ENCODE measurements at regions not wholly inside any gene's neighbourhood (a gene's known extent, or its start where the extent isn't known, plus 50 kb on each side); places are given as distances from the start of the nearest gene placed in this dataset.
"Not testable (repeated sequence)": the region's sequence is repeated elsewhere in the genome, so short reads cannot be mapped to it uniquely, and the experiment has no call there.

DNA sequence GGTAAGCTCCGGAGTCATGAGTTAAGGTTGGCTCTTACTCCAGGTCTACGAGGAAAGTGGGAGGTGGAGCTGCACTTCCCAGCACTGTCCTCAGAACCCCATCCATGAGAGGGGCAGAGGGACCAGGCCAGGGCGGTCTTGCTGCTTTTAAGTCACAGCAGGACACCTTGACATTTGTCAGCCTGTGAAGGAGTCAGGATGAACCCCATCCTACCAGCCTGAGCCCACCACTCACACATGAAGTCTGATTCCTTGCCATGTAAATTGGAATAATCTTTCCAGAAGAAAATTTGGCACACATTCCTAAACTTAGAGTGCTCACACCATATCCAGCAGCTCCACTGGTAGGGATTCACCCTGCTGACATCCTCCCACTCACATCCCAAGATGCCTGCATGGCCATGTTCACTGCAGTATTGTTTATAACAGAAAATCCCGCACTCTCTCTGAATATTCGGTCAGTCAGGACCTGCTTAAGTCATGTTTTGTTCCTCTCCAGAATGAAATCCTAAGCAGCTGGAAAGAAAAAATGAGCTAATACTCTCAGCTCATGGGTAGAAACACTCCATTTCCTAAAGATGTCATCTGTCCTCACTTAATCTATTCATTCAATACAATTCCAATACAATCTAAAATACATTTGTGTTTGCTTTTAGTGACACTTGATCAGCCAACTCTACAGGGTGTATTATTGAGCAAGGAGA, 79.3 kb upstream of the COL5A1 start:
- DNase-seq, result no peak

DNA sequence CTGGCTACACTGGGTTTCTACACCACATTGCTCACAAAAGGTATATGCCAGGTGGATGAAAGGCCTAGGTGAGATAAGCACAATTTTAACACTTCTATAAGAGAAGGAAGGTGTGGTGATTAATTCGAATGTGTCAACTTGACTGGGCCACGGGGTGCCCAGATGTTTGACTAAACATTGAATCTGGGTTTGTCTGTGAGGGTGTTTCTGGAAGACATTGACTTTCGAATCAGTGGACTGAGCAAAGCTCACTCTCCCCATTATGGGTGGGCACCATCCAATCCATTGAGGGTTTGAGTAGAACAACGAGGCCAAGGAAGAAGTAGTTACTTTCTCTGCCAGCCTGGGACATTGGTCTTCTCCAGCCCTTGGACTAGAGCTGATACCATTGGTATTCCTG, 78.2 kb upstream of the COL5A1 start:
- DNase-seq, result no peak

DNA sequence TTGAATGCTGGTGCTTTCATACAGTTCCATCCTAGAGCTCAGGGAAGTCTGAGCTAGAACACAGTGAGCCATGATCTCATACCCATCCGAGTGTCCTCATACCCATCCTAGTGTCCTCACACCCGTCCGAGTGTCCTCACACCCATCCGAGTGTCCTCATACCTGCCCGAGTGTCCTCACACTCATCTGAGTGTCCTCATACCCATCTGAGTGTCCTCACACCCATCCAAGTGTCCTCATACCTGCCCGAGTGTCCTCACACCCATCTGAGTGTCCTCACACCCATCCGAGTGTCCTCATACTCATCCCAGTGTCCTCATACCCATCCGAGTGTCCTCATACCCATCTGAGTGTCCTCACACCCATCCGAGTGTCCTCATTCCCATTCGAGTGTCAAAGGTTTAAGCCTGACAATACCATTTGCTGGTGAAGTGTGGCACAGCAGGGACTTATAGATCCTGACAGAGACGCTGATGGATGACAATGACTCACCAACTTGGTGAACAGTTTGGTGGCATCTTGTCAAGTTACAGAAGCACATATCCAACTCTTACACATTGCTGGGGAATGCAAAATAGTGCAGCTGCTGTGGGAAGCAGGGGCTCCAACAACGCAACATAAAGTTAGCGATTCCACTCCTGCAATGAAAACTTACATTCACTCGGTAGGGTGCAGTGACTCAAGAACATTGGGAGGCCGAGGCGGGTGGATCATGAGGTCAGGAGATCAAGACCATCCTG, 77.0 kb upstream of the COL5A1 start:
- DNase-seq, result no peak

- DNase-seq, result no peak
Measured at GRCh38 chr9:134565316-134565915, 76.2 kb upstream of the COL5A1 start.

- no peak for DNase-seq
Measured at GRCh38 chr9:134566196-134566847, 75.3 kb upstream of the COL5A1 start.

DNA sequence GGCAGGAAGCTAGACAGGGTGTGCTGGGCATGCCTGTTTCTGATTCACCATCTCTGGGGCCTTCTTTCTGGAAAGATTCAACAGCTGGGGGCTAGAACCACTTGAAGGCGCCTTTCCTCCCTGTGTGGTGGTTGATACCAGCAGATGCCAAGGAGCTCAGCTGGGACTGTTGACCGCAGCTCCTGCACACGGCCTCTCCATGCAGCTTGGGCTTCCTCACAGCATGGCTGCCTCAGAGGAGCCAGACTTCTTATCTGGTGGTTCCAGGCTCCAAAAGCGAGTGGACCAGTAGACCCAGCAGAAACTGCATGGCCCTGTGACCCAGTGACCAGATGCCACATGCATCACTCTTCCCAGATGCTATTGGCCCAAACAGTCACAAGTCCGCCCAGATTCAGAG, 74.7 kb upstream of the COL5A1 start:
- DNase-seq, result no peak

- no peak for DNase-seq
Measured at GRCh38 chr9:134568116-134568515, 73.5 kb upstream of the COL5A1 start.

DNA sequence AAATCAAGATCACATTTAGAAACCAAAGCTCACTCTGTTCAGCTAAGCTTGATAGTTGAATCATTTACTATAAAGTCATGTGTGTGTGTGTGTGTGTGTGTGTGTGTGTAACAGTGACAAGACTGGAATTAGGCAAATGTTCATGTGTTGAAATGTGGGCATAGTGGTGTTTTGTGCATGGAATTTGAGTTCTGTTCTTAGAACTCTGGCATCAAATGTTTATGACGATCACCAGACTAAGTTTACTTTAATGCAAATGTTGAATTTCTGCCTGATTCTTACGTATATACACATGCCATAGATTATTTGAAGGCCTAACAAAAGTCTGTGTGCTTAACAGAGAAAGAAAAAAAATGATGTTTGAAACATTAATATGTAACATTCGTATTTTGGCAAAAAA, 72.8 kb upstream of the COL5A1 start:
- DNase-seq, result no peak

GRCh38 chr9:134569626-134570025, 72.0 kb upstream of the COL5A1 start:
- no peak for DNase-seq

- DNase-seq, result no peak
Measured at GRCh38 chr9:134570151-134570621, 71.4 kb upstream of the COL5A1 start.

DNA sequence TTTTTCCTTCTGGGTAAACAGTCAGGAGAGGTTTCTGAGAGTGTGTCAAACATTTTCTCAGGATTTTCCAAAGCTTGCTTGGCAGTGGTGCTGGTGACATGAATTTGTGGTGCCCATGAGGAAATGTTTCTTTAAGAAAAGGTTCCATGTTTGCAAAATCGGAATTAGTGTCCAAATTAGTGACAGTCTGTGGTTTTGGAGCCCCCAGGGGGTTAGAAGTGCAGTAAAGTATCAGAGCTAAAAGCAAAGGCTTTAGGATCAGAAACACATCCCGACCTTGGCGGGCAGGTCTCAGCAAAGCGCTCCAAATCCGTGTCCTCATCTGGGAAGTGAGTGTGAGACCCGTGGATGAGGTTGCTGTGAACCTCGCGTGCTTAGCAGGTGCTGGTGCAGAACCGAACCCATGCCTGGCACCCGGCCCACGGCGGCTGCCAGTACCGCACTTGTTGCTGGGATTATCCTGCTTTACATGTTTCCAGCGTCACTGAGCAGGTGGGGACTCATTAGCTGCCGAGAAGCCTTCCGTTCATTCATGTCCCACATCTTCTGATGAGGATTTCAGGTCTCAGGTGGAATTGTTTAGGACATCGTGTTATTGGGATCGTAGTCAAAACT, 70.8 kb upstream of the COL5A1 start:
- no peak for DNase-seq

DNA sequence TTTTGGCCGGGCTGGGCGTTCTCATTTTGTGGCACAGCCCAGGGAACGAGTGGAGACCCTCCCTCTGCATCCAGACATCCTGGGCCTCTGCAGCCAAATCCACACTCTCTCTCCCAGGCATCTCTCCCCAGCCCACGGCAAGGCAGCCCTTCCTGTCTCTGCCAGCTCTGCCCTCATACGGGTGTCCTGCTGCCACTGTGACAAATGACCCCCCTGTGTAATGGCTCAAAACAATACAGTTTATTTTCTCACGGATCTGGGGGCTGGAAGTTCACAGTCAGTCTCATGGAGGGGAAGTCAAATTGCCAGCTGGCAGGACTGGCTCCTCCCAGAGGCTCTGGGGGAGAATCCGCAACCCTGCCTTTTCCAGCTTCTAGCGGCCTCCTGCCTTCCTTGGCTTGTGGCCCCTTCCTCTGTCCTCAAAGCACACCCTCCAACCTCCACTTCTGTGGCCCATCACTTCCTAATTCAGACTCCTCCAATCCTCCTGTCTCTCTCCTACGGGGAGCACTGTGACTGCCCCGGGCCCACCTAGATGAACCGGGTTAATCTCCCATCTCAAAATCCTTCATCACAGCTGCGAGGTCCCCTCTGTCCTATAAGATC, 70.2 kb upstream of the COL5A1 start:
- DNase-seq, result no peak

DNA sequence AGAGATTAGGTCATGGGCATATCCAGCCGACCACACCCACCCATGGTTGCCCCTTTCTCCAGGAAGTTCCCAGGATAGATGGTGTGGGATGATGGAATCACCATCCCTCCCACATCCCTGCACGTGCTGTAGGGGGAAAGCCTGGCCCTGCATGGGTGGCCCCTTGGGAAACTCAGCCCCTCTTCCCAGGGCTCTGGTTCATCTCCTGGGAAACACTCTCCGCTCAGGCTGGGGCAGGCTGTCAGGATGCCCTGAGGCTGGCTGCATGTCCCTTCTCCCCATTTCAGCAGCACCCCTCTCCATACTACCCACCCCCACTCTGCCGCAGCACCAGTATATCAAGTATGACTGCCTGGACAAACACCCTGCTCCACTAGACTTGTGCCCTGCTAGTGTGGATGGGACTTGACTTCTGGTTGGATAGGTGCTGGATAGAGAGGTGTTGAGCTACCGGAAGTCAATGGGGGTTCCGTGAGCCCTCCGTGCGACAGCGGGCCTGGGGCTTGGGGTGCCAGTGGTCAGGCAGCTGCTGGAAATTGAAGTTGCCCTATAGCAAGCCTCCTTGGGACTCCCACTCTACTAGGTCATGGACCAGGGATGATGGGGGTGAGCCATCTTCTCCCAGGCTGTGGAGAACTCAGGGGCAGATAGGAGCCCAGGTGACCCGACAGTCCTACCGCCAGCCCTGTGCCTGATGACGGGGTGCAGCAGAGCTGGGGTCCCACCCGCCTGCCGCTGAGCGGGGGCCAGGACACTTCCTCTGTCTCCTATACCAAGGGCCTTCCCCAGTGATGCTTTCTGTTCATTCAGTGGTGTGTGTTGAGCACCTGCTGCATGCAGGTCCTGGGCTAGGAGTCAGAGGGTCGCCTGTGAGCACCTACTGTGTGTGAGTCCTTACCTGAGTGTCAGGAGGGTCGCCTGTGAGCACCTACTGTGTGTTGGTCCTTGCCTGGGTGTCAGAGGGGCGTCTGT, 69.4 kb upstream of the COL5A1 start:
- no peak for DNase-seq

DNA sequence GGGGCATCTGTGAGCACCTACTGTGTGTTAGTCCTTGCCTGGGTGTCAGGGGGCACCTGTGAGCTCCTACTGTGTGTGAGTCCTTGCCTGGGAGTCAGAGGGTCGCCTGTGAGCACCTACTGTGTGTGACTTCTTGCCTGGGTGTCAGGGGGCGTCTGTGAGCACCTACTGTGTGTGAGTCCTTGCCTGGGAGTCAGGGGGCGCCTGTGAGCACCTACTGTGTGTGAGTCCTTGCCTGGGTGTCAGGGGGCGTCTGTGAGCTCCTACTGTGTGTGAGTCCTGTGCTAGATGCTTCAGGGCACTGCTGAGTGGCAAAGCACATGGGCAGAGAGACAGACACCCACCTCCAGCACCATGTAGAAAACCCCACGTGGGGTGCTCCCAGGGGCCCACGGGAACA, 66.9 kb upstream of the COL5A1 start:
- not testable (repeated sequence) for DNase-seq

DNA sequence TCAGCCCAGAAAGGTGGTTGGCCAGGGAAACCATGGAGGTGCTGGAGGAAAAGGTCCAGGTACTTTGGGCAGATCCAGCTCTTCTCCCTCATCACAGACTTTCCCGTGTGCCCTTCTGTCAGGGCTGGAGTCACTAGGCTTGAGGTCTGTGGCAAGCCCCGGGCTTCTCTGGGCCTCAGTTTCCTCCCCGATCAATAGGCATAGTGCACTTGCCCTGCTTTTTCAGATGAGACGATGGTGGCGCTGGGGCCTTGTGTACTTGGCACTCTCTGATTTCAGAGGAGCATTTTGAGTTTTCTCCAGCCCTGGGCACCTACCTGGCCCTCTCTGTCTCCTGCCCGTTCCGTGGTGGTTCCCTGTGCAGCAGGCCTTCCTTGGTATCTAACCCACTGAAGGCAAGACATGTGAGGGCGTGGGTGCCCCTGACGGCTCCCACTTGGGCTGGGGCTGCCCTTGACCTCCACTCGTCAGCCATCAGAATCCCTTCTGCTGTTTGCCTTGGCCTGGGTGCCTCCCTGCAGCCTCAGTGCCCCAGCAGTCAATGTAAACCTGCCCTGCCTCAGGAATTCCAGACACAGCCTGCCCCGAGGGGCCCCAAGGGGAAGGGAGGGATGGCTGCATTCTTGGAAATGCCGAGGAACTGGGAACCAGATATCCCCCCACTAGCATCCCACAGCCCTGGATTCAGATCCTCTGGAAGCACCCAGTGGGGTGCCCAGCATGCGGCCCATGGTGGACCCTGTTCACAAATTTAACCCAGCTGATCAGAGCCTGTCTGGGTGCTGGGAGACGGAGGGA, 66.3 kb upstream of the COL5A1 start:
- DNase-seq, result no peak

- DNase-seq, result no peak
Measured at GRCh38 chr9:134575901-134576176, 65.8 kb upstream of the COL5A1 start.

DNA sequence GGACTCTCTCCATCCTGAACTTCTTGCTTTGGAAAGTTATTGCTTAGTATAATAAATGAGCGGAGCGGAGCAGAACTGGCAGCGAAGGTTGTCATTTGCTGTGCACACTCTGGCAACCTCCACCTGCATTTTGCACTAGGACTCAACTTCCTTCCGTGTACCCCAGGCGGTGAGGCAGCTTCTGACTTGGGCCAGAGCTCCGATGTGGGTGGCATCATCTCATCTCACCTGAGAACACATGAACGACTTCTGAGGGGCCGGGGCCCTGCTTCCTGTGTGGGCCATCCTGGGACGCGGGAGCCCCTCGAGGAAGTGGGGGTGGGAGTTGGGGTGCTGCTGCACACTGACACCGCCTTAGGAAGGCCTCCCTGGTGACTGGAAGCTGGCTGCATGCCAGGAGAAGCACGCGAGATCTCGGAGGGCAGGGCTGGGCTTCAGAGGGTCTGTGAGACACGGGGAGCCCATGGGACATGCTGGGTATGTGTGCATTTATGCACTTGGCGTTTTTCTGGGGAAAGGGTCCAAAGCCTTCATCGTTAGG, 56.5 kb upstream of the COL5A1 start:
- DNase-seq, result no peak

GRCh38 chr9:134585746-134586706, 55.6 kb upstream of the COL5A1 start:
- no peak for DNase-seq

- no peak for DNase-seq
Measured at GRCh38 chr9:134589748-134590147, 51.9 kb upstream of the COL5A1 start.

Data from inflammatory macrophage (primary cell).